ENCODE measurements at regions not wholly inside any gene's neighbourhood (a gene's known extent, or its start where the extent isn't known, plus 50 kb on each side); places are given as distances from the start of the nearest gene placed in this dataset.

- TF ChIP-seq REST (IDR thresholded peaks at IDR 0.05; ENCODE audit: insufficient replicate concordance, low read depth), result no peak
- TF ChIP-seq CTCF (IDR thresholded peaks at IDR 0.05; ENCODE audit: insufficient read depth, low read length), result no peak
- TF ChIP-seq SPI1 (IDR thresholded peaks at IDR 0.05; ENCODE audit: borderline replicate concordance, low read depth), result no peak
- TF ChIP-seq GABPA (IDR thresholded peaks at IDR 0.05; ENCODE audit: low read depth), result no peak
- TF ChIP-seq POLR2AphosphoS5 (IDR thresholded peaks at IDR 0.05; ENCODE audit: low read depth), result no peak
- no peak overlapping the region for H3K4me3 ChIP-seq (replicated peaks; ENCODE audit: insufficient read depth, low read length)
- H3K27ac ChIP-seq (replicated peaks), result no peak overlapping the region
- no peaks in the 10 kb centered on the region for H3K27me3 ChIP-seq (ENCODE audit: insufficient read depth, poor library complexity, severe bottlenecking)
- DNase-seq (ENCODE audit: low read depth in 1 of 2, low spot score in 1 of 2), result no peak
These were observed 465.0 kb upstream of the CWC22 start for GRCh38 chr2:180472133-180472532.

- H3K27ac ChIP-seq (replicated peaks), result no peak overlapping the region
- H3K4me3 ChIP-seq (replicated peaks; ENCODE audit: insufficient read depth, low read length), result no peak overlapping the region
- TF ChIP-seq SPI1 (IDR thresholded peaks at IDR 0.05; ENCODE audit: borderline replicate concordance, low read depth), result no peak
- no peaks in the 10 kb centered on the region for H3K27me3 ChIP-seq (ENCODE audit: insufficient read depth, poor library complexity, severe bottlenecking)
- no peak for DNase-seq (ENCODE audit: low read depth in 1 of 2, low spot score in 1 of 2)
These were observed 456.5 kb upstream of the CWC22 start for GRCh38 chr2:180463608-180464007.

GRCh38 chr2:180461761-180462160 is 454.7 kb upstream of the CWC22 start:
- no peak for DNase-seq (ENCODE audit: low read depth in 1 of 2, low spot score in 1 of 2)
- Histone ChIP-seq H3K4me3 (replicated peaks; ENCODE audit: insufficient read depth, low read length) (no peak overlapping the region), H3K27me3 (ENCODE audit: insufficient read depth, poor library complexity, severe bottlenecking) (no peaks in the 10 kb centered on the region), H3K27ac (replicated peaks) (no peak overlapping the region)
- TF ChIP-seq CTCF (IDR thresholded peaks at IDR 0.05; ENCODE audit: insufficient read depth, low read length), result no peak
- no peak for TF ChIP-seq POLR2AphosphoS5 (IDR thresholded peaks at IDR 0.05; ENCODE audit: low read depth)
- TF ChIP-seq GABPA (IDR thresholded peaks at IDR 0.05; ENCODE audit: low read depth), result no peak
- no peak for TF ChIP-seq SPI1 (IDR thresholded peaks at IDR 0.05; ENCODE audit: borderline replicate concordance, low read depth)
- no peak for TF ChIP-seq REST (IDR thresholded peaks at IDR 0.05; ENCODE audit: insufficient replicate concordance, low read depth)

GRCh38 chr2:180456801-180457200 is 449.7 kb upstream of the CWC22 start:
- Histone ChIP-seq H3K4me3 (replicated peaks; ENCODE audit: insufficient read depth, low read length) (no peak overlapping the region), H3K27me3 (ENCODE audit: insufficient read depth, poor library complexity, severe bottlenecking) (no peaks in the 10 kb centered on the region), H3K27ac (replicated peaks) (no peak overlapping the region)
- TF ChIP-seq CTCF (IDR thresholded peaks at IDR 0.05; ENCODE audit: insufficient read depth, low read length) (no peak), GABPA (IDR thresholded peaks at IDR 0.05; ENCODE audit: low read depth) (no peak), REST (IDR thresholded peaks at IDR 0.05; ENCODE audit: insufficient replicate concordance, low read depth) (no peak), SPI1 (IDR thresholded peaks at IDR 0.05; ENCODE audit: borderline replicate concordance, low read depth) (no peak), POLR2AphosphoS5 (IDR thresholded peaks at IDR 0.05; ENCODE audit: low read depth) (no peak)
- DNase-seq (ENCODE audit: low read depth in 1 of 2, low spot score in 1 of 2), result no peak
